HG03354 (cell line): ENCODE measurements at regions not wholly inside any gene's neighbourhood (a gene's known extent, or its start where the extent isn't known, plus 50 kb on each side); places are given as distances from the start of the nearest gene placed in this dataset.
"Not testable (repeated sequence)": the region's sequence is repeated elsewhere in the genome, so short reads cannot be mapped to it uniquely, and the experiment has no call there.

Source experiments
- ATAC-seq: cut with Tn5 transposase; IDR thresholded peaks from one replicate; pipeline ENCODE4 v1.9.1; 2021; ENCODE audit warnings: mild to moderate bottlenecking; ENCODE audit not compliant: unreplicated experiment, poor library complexity, severe bottlenecking

- no peak for ATAC-seq
Measured at GRCh38 chr1:184176058-184176457, 124.5 kb downstream of the TSEN15 start.

GRCh38 chr1:184181044-184181443 is 129.5 kb downstream of the TSEN15 start:
- ATAC-seq = no peak

- ATAC-seq = no peak
Measured at GRCh38 chr1:184183919-184184318, 132.4 kb downstream of the TSEN15 start.

GRCh38 chr1:184184614-184185013 is 133.1 kb downstream of the TSEN15 start:
- ATAC-seq = not testable (repeated sequence)

GRCh38 chr1:184185347-184185746 is 133.8 kb downstream of the TSEN15 start:
- ATAC-seq = no peak

GRCh38 chr1:184186167-184186566 is 134.6 kb downstream of the TSEN15 start:
- ATAC-seq = no peak

GRCh38 chr1:184187097-184187496 is 135.6 kb downstream of the TSEN15 start:
- ATAC-seq = no peak

- no peak for ATAC-seq
Measured at GRCh38 chr1:184188037-184188436, 136.5 kb downstream of the TSEN15 start.

GRCh38 chr1:184189361-184189760 is 137.8 kb downstream of the TSEN15 start:
- ATAC-seq = no peak

- no peak for ATAC-seq
Measured at GRCh38 chr1:184190616-184191015, 139.1 kb downstream of the TSEN15 start.

- ATAC-seq = no peak
Measured at GRCh38 chr1:184191181-184191621, 139.7 kb downstream of the TSEN15 start.

- no peak for ATAC-seq
Measured at GRCh38 chr1:184192796-184193195, 141.3 kb downstream of the TSEN15 start.

- no peak for ATAC-seq
Measured at GRCh38 chr1:184193451-184193850, 141.9 kb downstream of the TSEN15 start.

GRCh38 chr1:184194236-184194635 is 142.7 kb downstream of the TSEN15 start:
- ATAC-seq = no peak

- not testable (repeated sequence) for ATAC-seq
Measured at GRCh38 chr1:184195722-184196121, 144.2 kb downstream of the TSEN15 start.

GRCh38 chr1:184197831-184198230 is 146.3 kb downstream of the TSEN15 start:
- ATAC-seq = no peak

GRCh38 chr1:184199036-184199435 is 147.5 kb downstream of the TSEN15 start:
- ATAC-seq = no peak

- no peak for ATAC-seq
Measured at GRCh38 chr1:184199438-184200085, 148.0 kb downstream of the TSEN15 start.

- no peak for ATAC-seq
Measured at GRCh38 chr1:184208622-184209021, 157.1 kb downstream of the TSEN15 start.

- ATAC-seq = no peak
Measured at GRCh38 chr1:184210031-184210430, 158.5 kb downstream of the TSEN15 start.

GRCh38 chr1:184210862-184211261 is 159.3 kb downstream of the TSEN15 start:
- ATAC-seq = no peak
